ENCODE measurements at regions not wholly inside any gene's neighbourhood (a gene's known extent, or its start where the extent isn't known, plus 50 kb on each side); places are given as distances from the start of the nearest gene placed in this dataset.

DNA sequence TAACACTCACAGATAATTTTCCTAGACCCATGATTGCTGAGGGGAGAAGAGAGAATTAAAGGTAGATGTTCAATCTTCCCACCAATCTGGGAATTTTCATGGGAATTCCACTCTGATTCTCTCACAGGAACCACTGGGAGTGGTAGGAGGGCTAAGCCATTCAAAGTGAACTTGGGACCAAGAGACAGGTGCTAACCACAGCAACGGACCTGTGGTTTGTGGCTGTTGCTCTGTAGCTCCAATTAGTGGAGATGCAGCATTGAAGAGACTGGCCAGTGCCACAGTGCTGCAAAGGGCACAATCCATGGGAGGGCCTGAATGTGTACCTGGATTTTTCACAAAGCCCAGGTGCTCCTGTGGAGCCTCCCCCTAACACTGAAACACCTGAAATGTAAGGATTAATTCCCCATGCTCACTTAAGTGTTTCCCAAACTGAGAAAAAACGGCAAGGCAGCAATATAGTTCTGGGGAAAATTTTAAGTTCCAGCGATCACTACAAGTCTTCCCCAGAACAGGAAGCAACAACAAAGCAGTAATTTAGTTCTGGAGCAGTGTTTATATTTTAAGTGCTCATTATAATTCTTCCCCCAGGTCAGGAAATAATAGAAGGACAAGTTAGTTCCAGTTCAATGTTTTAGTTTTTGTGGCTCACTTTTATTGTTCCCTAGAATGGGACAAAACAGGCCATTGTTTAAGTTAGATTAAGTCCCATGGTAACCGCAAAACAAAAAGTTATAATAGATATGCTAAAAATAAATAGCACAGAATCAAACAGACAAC is 1045.8 kb downstream of the CNTNAP5 start:
- no peak for DNase-seq (ENCODE audit: low read depth)

DNA sequence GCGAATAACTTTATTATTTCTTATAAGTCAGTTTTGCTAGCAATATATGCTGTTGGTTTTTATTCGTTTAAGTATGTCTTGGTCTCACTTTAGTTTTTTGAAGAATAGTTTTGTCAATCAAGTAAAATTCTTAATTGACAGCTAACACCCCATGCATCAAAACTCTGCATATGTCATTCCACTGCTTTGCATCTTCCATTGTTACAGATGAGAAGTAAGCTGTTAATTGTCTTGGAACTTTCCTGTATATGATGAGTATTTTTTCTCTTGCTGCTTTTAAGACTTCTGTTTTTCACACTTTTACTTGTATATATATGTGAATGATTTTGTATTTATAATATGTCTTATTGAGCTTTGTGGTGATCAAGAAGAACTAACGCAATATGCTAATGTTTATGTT is 1048.4 kb downstream of the CNTNAP5 start:
- no peak for DNase-seq (ENCODE audit: low read depth)

DNA sequence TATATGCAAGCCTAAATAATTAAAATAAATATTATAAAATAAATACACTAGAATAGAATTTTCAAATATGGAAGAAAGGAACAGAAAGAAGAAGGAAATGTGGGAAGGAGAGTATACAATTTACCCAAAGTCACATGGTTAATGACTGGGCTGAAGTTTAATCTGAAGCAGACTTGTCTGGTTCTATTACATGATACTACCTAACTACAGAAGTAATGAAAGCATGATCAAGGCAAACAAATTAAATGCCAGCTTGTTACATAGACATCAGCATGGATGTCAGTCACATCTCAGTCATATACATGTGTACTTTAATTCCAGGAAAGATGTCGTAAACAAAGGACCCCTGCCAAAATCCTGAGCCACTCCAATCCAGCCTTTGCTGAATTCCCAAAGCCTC is 1060.8 kb downstream of the CNTNAP5 start:
- DNase-seq (ENCODE audit: low read depth) = no peak

DNA sequence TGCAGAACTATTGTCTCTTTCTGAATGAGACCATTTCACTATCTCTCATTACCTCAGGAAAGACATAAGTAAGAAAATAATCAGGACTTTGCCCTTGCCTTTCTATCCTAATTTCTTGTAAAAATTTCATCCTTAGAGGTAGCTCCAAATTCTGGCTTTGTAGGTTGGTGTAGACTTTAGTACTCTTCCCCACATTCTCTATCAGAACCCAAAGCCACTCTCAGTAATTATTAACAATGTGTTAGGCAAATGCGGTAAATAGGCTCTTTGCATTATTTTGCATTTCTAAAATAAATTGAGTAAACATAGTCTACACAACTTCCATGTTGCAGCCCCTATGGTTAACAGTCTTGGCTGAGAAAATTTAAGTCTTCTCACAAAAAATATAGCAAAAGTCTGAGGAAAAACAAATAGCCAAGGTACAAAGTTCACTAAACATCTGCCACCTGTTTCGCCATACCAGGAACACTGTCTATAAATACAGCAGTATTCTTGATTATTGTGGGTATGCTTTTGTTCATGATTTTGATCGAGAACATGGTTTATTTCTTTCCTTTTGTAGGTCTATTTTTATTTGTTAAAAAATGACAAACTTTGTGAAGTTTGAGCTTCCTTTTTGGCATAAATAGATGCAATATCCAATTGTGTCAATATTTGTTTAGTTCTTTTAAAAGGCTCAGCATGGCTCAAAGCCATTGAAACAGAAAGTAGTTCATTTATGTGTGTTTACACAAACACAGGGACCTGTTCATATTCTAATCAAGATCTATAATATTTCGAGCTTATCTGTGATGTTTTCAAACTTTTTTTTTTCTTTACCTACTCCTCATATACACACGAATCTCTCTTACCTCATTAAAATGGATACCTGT is 1061.5 kb downstream of the CNTNAP5 start:
- DNase-seq (ENCODE audit: low read depth) = no peak

GRCh38 chr2:125092276-125093009 is 1067.4 kb downstream of the CNTNAP5 start:
- no peak for DNase-seq (ENCODE audit: low read depth)

GRCh38 chr2:125095826-125096225 is 1070.7 kb downstream of the CNTNAP5 start:
- DNase-seq (ENCODE audit: low read depth) = no peak

GRCh38 chr2:125106710-125107109 is 1081.6 kb downstream of the CNTNAP5 start:
- no peak for DNase-seq (ENCODE audit: low read depth)

DNA sequence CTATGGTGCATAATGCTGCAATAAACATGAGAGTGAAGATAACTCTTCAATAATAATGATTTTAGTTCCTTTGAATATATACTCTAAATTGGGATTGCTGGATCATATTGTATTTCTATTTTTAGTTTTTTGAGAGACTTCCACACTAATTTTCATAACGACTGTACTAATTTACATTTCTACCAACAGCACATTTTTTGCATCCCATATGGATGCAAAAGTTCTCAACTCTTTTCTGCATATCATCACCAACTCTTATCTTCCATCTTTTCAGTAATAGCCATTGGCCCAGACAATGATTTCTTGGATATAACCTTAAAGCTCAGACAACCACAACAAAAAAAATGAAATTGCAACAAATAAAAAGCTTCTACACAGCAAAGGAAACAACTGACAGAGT is 1082.4 kb downstream of the CNTNAP5 start:
- no peak for DNase-seq (ENCODE audit: low read depth)

GRCh38 chr2:125108251-125108650 is 1083.2 kb downstream of the CNTNAP5 start:
- no peak for DNase-seq (ENCODE audit: low read depth)

- no peak for DNase-seq (ENCODE audit: low read depth)
Measured at GRCh38 chr2:125125902-125126301, 1100.8 kb downstream of the CNTNAP5 start.

DNA sequence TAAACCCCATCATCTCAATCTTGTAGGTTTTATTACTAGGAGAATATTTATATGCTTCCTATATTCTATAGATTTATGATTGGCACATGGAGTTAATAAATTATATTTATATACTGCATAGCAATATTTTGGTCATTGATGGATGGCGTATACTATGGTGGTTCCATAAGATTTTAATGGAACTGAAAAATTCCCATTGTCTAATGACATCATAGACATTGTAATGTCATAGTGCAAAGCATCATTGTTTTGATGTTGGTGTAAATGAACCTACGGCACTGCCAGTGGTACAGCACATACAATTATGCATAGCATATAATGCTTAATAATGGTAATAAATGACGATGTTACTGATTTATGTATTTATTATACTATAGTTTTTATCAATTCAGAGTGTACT is 1135.9 kb downstream of the CNTNAP5 start:
- no peak for DNase-seq (ENCODE audit: low read depth)

DNA sequence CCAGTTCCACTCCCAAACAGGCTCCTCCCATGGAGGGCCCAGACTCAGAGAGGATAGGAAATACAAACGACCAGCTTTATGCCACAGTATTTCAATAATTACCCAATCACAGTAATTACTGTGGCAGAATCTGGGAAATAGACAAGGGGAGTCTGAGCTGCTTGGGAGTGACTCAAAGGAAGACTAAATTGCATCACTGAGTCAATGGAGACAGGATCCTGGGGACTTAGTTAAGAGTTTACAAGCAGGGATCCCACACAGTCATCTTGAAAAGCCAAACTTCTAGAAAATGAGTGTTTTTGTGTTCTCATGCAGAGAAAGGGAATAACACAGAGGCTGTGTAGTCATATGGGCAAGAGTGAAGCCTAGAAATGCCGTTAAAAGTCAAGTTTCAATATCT is 1142.1 kb downstream of the CNTNAP5 start:
- DNase-seq (ENCODE audit: low read depth) = no peak

DNA sequence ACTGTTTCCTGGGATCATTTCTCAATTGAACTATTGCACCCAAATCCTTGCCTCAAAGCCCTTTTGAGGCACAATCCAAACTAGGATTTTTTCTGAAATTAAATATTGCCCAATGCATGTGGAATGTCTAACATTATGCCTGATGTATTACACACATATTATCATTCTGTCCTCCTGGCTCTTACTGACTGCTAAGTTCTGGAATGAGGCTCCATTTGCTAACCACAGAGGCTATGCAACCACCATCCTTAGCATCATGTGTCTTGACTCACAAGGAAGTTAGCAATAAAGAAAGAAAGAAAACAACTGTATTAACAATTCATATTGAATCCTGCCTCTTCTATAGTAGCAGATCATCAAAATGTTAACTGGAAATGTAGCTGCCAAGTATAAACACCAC is 1142.7 kb downstream of the CNTNAP5 start:
- DNase-seq (ENCODE audit: low read depth) = no peak

GRCh38 chr2:125168442-125168841 is 1143.4 kb downstream of the CNTNAP5 start:
- no peak for DNase-seq (ENCODE audit: low read depth)

GRCh38 chr2:125169022-125169763 is 1144.1 kb downstream of the CNTNAP5 start:
- DNase-seq (ENCODE audit: low read depth) = no peak

DNA sequence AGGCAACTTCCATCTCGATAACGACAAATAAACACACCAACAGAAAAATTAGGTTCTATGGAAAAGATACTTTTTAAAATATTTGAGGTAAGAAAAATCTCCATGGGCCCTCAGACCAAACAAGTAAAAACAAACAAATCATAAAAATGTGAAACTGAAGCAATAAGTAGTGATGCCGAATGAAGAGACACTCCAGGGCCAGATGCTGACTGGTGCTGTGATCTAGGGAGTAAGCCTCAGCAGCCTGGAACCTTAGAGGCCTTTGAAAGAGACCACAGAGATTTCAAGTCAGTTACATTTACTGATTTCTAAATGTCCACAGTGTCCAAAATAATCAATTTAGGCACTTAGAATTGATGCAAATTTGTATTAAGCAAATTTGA is 1144.7 kb downstream of the CNTNAP5 start:
- DNase-seq (ENCODE audit: low read depth) = no peak

GRCh38 chr2:125172181-125172580 is 1147.1 kb downstream of the CNTNAP5 start:
- no peak for DNase-seq (ENCODE audit: low read depth)

GRCh38 chr2:125175415-125175814 is 1150.3 kb downstream of the CNTNAP5 start:
- no peak for DNase-seq (ENCODE audit: low read depth)

DNA sequence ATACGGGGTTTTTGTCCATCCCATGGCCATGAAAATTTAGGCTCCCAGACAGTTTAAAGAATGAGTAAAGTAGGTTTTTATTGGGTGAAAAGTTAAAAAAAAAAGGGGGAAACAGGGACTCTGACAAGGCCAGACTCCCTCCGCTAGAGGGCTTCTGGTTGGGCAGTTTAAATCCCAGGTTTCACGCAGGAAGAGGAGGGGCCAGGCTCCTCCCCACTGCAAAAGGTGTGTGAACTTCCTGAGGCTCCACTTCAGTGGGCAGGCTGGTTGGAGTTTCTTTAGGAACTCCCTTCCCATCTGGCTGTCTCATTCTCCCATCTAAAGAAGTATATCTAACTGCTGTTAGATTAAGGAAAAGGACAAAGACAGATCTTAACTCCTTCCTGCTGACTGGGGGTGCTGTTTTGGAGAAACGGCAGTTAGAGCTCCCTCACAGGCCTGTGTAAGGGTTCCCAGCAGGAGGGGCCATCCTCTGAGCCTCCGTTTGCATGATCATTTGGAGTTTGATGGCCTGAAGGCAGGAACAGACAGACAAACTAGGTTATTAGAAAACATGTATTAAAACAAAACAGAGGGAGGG is 1160.7 kb downstream of the CNTNAP5 start:
- DNase-seq (ENCODE audit: low read depth) = no peak

GRCh38 chr2:125207431-125207830 is 1182.3 kb downstream of the CNTNAP5 start:
- no peak for DNase-seq (ENCODE audit: low read depth)

GRCh38 chr2:125216321-125216720 is 1191.2 kb downstream of the CNTNAP5 start:
- DNase-seq (ENCODE audit: low read depth) = no peak

DNA sequence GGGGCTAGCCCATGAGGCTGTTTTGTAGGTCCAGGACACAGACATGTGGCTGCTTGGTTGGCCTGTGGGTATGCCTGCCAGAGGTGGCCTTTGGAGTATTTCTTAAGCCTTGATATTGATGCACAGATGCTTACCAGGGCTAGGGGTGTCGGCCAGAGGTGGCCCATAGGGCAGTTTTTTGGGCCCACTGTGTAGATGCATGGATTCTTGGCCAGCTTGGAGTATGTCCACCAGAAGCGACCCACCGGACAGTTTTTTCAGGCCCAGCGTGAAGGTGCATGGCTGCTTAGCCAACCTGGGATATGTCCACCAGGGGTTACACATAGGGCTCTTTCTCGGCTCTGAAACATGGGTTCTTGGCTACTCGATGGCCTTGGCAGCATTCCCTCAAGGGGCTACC is 1199.1 kb downstream of the CNTNAP5 start:
- no peak for DNase-seq (ENCODE audit: low read depth)
